ENCODE measurements at regions not wholly inside any gene's neighbourhood (a gene's known extent, or its start where the extent isn't known, plus 50 kb on each side); places are given as distances from the start of the nearest gene placed in this dataset.

GRCh38 chr7:142606081-142606480 is 143.2 kb upstream of the PRSS1 start:
- Histone ChIP-seq H3K9ac (ENCODE audit: low read length) (no peak overlapping the region), H2AFZ (ENCODE audit: low read length) (no peak overlapping the region)

GRCh38 chr7:142604671-142605070 is 144.6 kb upstream of the PRSS1 start:
- no peak overlapping the region for H2AFZ ChIP-seq (ENCODE audit: low read length)
- no peaks in the 10 kb centered on the region for H3K36me3 ChIP-seq (ENCODE audit: insufficient read depth, low read length)
- H3K9me2 ChIP-seq (replicated peaks; ENCODE audit: insufficient read depth, low read length) = no peaks in the 10 kb centered on the region
- no peak for DNase-seq
- H3K4me3 ChIP-seq (ENCODE audit: low read length) = no peak overlapping the region
- no peaks in the 10 kb centered on the region for H4K20me1 ChIP-seq (ENCODE audit: insufficient read depth, low read depth, low read length)
- H3K4me1 ChIP-seq (ENCODE audit: low read length) = no peaks in the 10 kb centered on the region
- no peaks in the 10 kb centered on the region for H3K79me2 ChIP-seq (ENCODE audit: low read length)
- no peaks in the 10 kb centered on the region for H3K9me3 ChIP-seq (ENCODE audit: low read length)
- no peak overlapping the region for H3K9ac ChIP-seq (ENCODE audit: low read length)
- H3K4me2 ChIP-seq (ENCODE audit: low read depth, low read length, poor library complexity, severe bottlenecking) = no peak overlapping the region
- no peaks in the 10 kb centered on the region for H3K27me3 ChIP-seq (ENCODE audit: low read length)
- H3K27ac ChIP-seq (ENCODE audit: low read length) = no peak overlapping the region

More at GRCh38 chr7:142606081-142606480, 143.2 kb upstream of the PRSS1 start:
- H3K9me2 ChIP-seq (replicated peaks; ENCODE audit: insufficient read depth, low read length) = no peaks in the 10 kb centered on the region
- no peaks in the 10 kb centered on the region for H3K79me2 ChIP-seq (ENCODE audit: low read length)
- H3K4me2 ChIP-seq (ENCODE audit: low read depth, low read length, poor library complexity, severe bottlenecking) = no peak overlapping the region
- no peaks in the 10 kb centered on the region for H3K27me3 ChIP-seq (ENCODE audit: low read length)
- DNase-seq = no peak
- no peak overlapping the region for H3K27ac ChIP-seq (ENCODE audit: low read length)
- H3K4me3 ChIP-seq (ENCODE audit: low read length) = no peak overlapping the region
- H3K36me3 ChIP-seq (ENCODE audit: insufficient read depth, low read length) = no peaks in the 10 kb centered on the region
- H3K4me1 ChIP-seq (ENCODE audit: low read length) = no peaks in the 10 kb centered on the region
- no peaks in the 10 kb centered on the region for H3K9me3 ChIP-seq (ENCODE audit: low read length)
- H4K20me1 ChIP-seq (ENCODE audit: insufficient read depth, low read depth, low read length) = no peaks in the 10 kb centered on the region

- Histone ChIP-seq H2AFZ (ENCODE audit: low read length) (no peak overlapping the region), H3K36me3 (ENCODE audit: insufficient read depth, low read length) (no peaks in the 10 kb centered on the region), H3K9ac (ENCODE audit: low read length) (no peak overlapping the region), H3K27ac (ENCODE audit: low read length) (no peak overlapping the region), H3K4me1 (ENCODE audit: low read length) (no peaks in the 10 kb centered on the region), H3K9me3 (ENCODE audit: low read length) (no peaks in the 10 kb centered on the region), H3K79me2 (ENCODE audit: low read length) (no peaks in the 10 kb centered on the region), H3K9me2 (replicated peaks; ENCODE audit: insufficient read depth, low read length) (no peaks in the 10 kb centered on the region), H3K27me3 (ENCODE audit: low read length) (no peaks in the 10 kb centered on the region), H4K20me1 (ENCODE audit: insufficient read depth, low read depth, low read length) (no peaks in the 10 kb centered on the region), H3K4me2 (ENCODE audit: low read depth, low read length, poor library complexity, severe bottlenecking) (no peak overlapping the region), H3K4me3 (ENCODE audit: low read length) (no peak overlapping the region)
- peak; percentile 81 for DNase-seq
Observed at GRCh38 chr7:142603870-142604448, 145.3 kb upstream of the PRSS1 start.

- Histone ChIP-seq H3K4me1 (ENCODE audit: low read length) (no peaks in the 10 kb centered on the region), H3K4me3 (ENCODE audit: low read length) (no peak overlapping the region), H3K79me2 (ENCODE audit: low read length) (no peaks in the 10 kb centered on the region), H3K9ac (ENCODE audit: low read length) (no peak overlapping the region), H3K9me2 (replicated peaks; ENCODE audit: insufficient read depth, low read length) (no peaks in the 10 kb centered on the region), H3K27me3 (ENCODE audit: low read length) (no peaks in the 10 kb centered on the region), H2AFZ (ENCODE audit: low read length) (no peak overlapping the region), H3K4me2 (ENCODE audit: low read depth, low read length, poor library complexity, severe bottlenecking) (no peak overlapping the region), H4K20me1 (ENCODE audit: insufficient read depth, low read depth, low read length) (no peaks in the 10 kb centered on the region), H3K36me3 (ENCODE audit: insufficient read depth, low read length) (no peaks in the 10 kb centered on the region), H3K9me3 (ENCODE audit: low read length) (no peaks in the 10 kb centered on the region), H3K27ac (ENCODE audit: low read length) (no peak overlapping the region)
- no peak for DNase-seq
Observed at GRCh38 chr7:142602756-142603155, 146.5 kb upstream of the PRSS1 start.

- no peak overlapping the region for H3K4me2 ChIP-seq (ENCODE audit: low read depth, low read length, poor library complexity, severe bottlenecking)
- no peaks in the 10 kb centered on the region for H3K9me3 ChIP-seq (ENCODE audit: low read length)
- no peaks in the 10 kb centered on the region for H3K9me2 ChIP-seq (replicated peaks; ENCODE audit: insufficient read depth, low read length)
- H3K9ac ChIP-seq (ENCODE audit: low read length) = no peak overlapping the region
- H3K79me2 ChIP-seq (ENCODE audit: low read length) = no peaks in the 10 kb centered on the region
- H2AFZ ChIP-seq (ENCODE audit: low read length) = no peak overlapping the region
- DNase-seq = no peak
- H3K27ac ChIP-seq (ENCODE audit: low read length) = no peak overlapping the region
- H3K27me3 ChIP-seq (ENCODE audit: low read length) = no peaks in the 10 kb centered on the region
- no peak overlapping the region for H3K4me3 ChIP-seq (ENCODE audit: low read length)
- H3K4me1 ChIP-seq (ENCODE audit: low read length) = no peaks in the 10 kb centered on the region
- no peaks in the 10 kb centered on the region for H3K36me3 ChIP-seq (ENCODE audit: insufficient read depth, low read length)
- H4K20me1 ChIP-seq (ENCODE audit: insufficient read depth, low read depth, low read length) = no peaks in the 10 kb centered on the region
Observed at GRCh38 chr7:142602183-142602582, 147.1 kb upstream of the PRSS1 start.

GRCh38 chr7:142598297-142598696 is 151.0 kb upstream of the PRSS1 start:
- H3K4me3 ChIP-seq (ENCODE audit: low read length) = no peak overlapping the region
- no peaks in the 10 kb centered on the region for H3K9me3 ChIP-seq (ENCODE audit: low read length)
- H3K79me2 ChIP-seq (ENCODE audit: low read length) = no peaks in the 10 kb centered on the region
- no peaks in the 10 kb centered on the region for H3K27me3 ChIP-seq (ENCODE audit: low read length)
- H3K9ac ChIP-seq (ENCODE audit: low read length) = no peak overlapping the region
- H3K36me3 ChIP-seq (ENCODE audit: insufficient read depth, low read length) = no peaks in the 10 kb centered on the region
- no peaks in the 10 kb centered on the region for H3K9me2 ChIP-seq (replicated peaks; ENCODE audit: insufficient read depth, low read length)
- H3K4me2 ChIP-seq (ENCODE audit: low read depth, low read length, poor library complexity, severe bottlenecking) = no peak overlapping the region
- no peak for DNase-seq
- H2AFZ ChIP-seq (ENCODE audit: low read length) = no peak overlapping the region
- no peaks in the 10 kb centered on the region for H4K20me1 ChIP-seq (ENCODE audit: insufficient read depth, low read depth, low read length)
- no peak overlapping the region for H3K27ac ChIP-seq (ENCODE audit: low read length)
- H3K4me1 ChIP-seq (ENCODE audit: low read length) = no peaks in the 10 kb centered on the region

- no peak overlapping the region for H2AFZ ChIP-seq (ENCODE audit: low read length)
- no peaks in the 10 kb centered on the region for H3K9me3 ChIP-seq (ENCODE audit: low read length)
- no peak for DNase-seq
- no peaks in the 10 kb centered on the region for H3K79me2 ChIP-seq (ENCODE audit: low read length)
- H3K4me2 ChIP-seq (ENCODE audit: low read depth, low read length, poor library complexity, severe bottlenecking) = no peak overlapping the region
- H3K36me3 ChIP-seq (ENCODE audit: insufficient read depth, low read length) = no peaks in the 10 kb centered on the region
- H4K20me1 ChIP-seq (ENCODE audit: insufficient read depth, low read depth, low read length) = no peaks in the 10 kb centered on the region
- no peaks in the 10 kb centered on the region for H3K27me3 ChIP-seq (ENCODE audit: low read length)
- no peaks in the 10 kb centered on the region for H3K4me1 ChIP-seq (ENCODE audit: low read length)
- H3K9me2 ChIP-seq (replicated peaks; ENCODE audit: insufficient read depth, low read length) = no peaks in the 10 kb centered on the region
- no peak overlapping the region for H3K4me3 ChIP-seq (ENCODE audit: low read length)
- H3K9ac ChIP-seq (ENCODE audit: low read length) = no peak overlapping the region
- H3K27ac ChIP-seq (ENCODE audit: low read length) = no peak overlapping the region
Observed at GRCh38 chr7:142597547-142597946, 151.7 kb upstream of the PRSS1 start.

- no peak for DNase-seq
- Histone ChIP-seq H3K9me3 (ENCODE audit: low read length) (no peaks in the 10 kb centered on the region), H3K4me1 (ENCODE audit: low read length) (no peaks in the 10 kb centered on the region), H2AFZ (ENCODE audit: low read length) (no peak overlapping the region), H3K9ac (ENCODE audit: low read length) (no peak overlapping the region), H3K9me2 (replicated peaks; ENCODE audit: insufficient read depth, low read length) (no peaks in the 10 kb centered on the region), H3K36me3 (ENCODE audit: insufficient read depth, low read length) (no peaks in the 10 kb centered on the region), H3K4me2 (ENCODE audit: low read depth, low read length, poor library complexity, severe bottlenecking) (no peak overlapping the region), H3K27me3 (ENCODE audit: low read length) (no peaks in the 10 kb centered on the region), H3K4me3 (ENCODE audit: low read length) (no peak overlapping the region), H3K79me2 (ENCODE audit: low read length) (no peaks in the 10 kb centered on the region), H4K20me1 (ENCODE audit: insufficient read depth, low read depth, low read length) (no peaks in the 10 kb centered on the region), H3K27ac (ENCODE audit: low read length) (no peak overlapping the region)
Observed at GRCh38 chr7:142595816-142596516, 153.3 kb upstream of the PRSS1 start.

Measured in Karpas-422 (cell line).